ENCODE measurements at regions not wholly inside any gene's neighbourhood (a gene's known extent, or its start where the extent isn't known, plus 50 kb on each side); places are given as distances from the start of the nearest gene placed in this dataset.

DNA sequence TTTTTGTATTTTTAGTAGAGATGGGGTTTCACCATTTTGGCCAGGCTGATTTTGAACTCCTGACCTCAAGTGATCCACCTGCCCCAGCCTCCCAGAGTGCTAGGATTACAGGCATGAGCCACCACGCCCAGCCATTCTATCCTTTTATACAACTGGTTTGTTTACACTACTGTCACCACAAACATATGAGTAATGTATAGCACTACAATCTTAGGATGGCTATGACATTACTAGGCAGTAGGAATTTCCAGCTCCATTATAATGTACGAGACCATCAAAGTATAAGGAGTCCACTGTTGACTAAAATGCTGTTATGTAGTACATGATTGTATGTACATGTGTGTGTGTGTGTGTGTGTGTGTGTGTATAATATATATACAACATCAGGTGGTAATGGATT lies 1126.1 kb upstream of the LRRN3 start:
- no peak for DNase-seq

DNA sequence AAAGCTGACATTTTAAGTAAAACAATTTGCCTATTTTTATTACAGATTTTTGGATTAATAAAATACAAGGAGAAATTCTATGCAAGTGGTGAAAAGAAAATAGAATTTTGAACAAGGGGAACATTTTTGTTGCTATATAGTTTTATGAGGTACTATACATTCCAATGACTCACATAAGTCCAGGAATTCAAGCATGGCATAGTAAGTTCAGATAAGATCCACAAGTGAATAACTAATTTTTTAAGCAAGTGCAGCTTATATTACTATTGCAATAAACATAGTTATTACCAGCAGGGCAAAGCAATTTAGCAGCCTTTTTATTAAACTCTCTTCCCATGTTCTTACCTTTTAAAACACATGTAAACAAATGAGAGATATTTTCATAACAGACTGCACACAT lies 1123.5 kb upstream of the LRRN3 start:
- DNase-seq = no peak

DNA sequence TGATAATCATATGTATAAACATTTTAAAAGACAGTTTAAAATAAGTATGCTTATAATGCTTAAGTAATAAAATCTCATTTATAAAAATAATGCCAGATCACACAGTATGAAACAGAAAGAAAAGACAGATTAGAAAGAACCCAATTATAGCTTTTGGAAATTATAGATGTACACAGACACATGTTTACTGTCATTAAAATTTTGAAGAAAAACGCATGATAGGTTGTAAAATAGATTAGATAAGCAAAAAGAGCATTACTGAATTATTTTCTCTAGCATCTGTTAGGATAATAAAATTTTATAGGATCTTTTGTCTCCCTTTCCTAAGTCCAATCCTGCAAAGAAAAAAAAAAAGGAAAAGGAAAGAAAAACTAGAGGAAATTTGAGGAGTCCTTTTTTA lies 1107.3 kb upstream of the LRRN3 start:
- no peak for DNase-seq

DNA sequence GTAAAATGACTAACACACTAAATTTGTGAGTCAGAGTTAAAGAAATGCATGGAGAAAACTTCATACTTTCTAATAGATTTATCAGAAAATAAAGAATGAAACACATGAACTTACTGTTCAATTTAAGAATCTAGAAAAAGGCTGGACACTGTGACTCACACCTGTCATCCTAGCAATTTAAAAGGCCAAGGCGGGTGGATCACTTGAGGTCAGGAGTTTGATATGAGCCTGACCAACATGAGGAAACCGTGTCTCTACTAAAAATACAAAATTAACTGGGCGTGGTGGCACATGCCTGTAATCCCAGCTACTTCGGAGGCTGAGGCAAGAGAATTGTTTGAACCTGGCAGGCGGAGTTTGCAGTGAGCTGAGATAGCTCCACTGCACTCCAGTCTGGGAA lies 1106.2 kb upstream of the LRRN3 start:
- no peak for DNase-seq

DNA sequence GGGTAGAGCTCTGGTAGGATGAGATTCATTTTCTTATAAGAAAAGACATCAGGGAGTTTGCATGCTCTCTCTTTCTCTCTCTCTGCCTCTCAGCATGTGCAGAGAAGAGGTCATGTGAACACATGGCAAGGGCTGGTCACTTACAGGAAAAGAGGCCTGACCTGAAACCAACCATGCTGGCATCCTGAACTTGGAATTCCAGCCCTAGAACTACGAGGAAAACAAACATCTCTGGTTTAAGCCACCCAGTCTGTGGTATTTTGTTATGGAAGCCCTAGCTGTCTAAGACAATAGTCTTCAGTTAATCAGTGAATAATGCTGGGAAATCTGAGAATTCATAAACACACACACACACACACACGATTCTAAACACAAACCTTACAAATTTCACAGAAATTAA lies 1104.2 kb upstream of the LRRN3 start:
- DNase-seq = no peak

DNA sequence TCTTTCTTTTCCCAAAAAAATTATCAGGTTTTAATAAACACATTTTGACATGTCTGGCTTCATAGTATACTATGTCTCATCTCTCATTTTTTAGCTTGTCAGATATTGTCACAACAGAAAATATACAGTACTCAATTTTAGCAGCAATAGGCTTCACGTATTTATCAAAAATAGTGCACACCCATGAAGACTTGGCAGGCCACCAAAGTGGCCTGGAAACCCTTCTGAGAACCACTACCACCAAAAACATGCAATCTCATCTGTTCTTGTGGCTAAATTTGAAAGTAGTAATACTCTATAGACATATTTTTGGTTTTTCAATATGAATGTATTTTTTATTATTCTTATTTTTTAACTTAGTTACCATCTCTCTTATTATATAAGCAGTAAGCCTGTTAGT lies 1094.5 kb upstream of the LRRN3 start:
- no peak for DNase-seq

DNA sequence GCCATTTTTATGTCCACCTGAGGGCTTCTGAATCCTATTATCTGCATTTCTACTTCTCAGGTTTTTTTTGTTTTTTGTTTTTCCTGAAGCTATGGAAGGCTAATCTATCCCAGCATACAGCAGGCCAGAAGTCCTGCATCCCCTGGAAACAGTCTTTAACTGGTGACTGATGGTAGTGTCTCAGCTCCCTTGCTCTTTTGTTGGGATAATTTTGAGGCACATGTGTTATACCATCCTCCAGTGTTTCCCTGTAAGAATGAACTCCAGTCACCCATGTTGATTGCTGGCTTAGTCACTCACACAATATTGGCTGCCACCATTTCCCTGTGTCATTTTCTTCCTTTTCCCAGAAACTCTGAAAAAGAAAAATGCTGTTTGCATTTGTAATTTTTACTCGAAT lies 1094.0 kb upstream of the LRRN3 start:
- DNase-seq = no peak

DNA sequence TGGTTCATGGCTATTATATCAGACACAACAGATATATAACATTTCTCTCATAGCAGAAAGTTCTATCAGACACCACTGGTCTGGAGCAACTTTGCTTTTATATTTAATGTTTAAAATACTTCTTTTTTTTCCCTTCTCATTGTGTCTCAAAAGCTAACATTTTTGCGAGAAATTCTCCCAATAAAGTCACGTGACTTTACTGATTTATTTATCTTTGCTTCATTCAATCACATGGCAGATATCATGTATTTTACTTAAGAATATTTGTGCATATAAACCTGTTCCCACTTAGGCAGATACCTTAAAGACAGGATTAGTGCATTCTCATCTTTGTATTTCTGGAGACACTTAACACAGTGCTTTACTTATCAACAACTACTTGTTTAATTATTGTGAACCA lies 1093.1 kb upstream of the LRRN3 start:
- DNase-seq = no peak

DNA sequence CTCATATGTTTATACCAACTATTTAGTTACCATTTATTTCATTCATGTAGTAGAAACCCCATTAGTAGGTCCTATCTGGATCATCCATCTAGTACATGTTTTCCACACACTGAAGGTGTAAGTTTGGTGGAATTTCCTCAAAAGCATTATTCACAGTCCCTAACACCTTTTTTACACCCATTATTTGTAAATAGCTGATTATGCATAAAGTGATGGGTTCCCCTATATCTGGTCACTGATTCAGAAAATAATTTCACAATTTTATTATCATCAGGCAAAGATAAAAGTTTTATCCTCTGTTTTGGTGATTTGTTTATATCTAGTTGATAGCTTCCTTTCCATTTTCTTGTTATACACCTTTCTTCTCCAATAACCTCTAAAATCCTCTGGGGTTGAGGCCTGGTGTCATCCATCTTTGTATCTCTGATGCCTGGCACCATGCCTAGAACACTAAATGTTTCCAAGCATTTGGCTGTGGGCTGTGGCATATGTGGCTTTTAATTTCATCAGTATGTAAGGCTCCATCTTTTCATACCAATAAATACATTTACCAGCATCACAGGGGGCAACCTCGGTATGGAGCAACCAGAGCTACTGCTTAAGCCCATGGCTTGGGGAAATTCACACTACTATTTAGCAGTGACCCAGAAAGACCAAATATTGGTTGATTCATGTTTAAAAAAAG lies 1089.5 kb upstream of the LRRN3 start:
- no peak for DNase-seq

DNA sequence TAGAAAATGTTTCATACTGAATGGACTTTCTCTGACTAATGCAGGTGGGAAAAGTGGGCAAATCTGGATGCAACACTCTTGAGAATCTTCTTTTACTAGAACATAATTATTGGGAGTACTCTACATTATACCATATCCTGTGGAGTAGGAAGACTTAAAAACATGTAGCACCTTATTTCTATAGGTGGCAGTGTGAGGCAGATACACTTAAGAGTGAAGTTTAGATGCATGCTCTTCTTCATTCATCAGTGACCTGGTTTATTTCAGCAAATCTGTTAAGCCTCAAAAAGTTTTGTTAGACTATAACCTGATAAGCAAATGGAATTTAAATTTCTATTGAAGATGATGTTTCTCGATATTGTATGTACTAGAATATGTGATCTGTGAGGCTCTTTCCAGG lies 1087.1 kb upstream of the LRRN3 start:
- no peak for DNase-seq

DNA sequence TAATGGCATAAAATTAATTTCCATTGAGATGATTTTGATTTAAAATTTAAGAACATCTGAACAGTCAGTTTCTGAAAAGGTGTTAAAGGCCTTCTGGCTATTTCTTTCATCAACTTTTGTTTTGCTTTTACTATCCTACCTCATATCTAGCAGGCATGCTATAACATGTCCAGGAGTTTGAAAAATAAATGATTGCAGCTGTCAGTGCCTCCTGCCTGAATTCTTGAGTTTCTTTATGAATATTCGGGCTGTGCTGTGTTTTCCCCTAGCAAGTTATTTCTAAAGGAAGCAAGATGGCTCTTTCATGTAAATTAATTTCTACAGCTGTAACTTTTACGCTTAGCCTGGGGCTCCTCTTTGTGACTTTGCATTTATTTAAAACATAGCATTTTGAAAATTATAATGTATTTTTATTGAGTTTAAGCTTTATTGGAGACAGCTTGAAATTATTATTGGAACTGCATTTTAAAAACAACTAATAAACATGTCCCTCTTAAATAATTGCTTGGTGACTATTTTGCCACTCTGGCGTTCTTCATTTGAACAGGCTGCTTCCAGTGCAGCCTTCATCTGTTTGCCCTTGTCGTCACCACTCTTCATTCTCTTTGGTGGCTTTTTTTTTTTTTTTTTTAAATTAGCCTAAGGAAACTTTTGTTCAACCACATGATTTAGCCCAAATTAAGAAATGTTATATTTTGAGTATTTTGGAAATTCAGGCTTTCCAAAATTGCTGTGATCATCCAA lies 1083.4 kb upstream of the LRRN3 start:
- no peak for DNase-seq

DNA sequence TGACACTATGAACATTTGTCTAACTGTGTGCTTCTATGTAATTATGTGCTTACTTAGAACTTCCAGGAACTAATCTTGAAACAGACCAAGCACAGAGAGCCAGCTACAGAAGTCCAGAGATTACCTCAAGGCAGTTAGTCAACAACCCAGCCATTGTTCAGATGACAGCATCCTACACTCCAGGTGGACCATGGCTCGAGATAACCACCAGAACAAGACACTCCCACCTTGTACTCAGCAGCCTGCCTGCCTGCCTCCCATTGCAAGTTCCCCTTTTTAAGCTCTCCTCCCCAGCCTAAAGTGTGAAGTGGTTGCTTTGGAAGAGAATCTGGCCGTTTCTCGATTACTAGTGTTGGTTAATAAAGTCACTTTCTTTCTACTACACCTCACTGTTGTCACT lies 1080.6 kb upstream of the LRRN3 start:
- DNase-seq = no peak

DNA sequence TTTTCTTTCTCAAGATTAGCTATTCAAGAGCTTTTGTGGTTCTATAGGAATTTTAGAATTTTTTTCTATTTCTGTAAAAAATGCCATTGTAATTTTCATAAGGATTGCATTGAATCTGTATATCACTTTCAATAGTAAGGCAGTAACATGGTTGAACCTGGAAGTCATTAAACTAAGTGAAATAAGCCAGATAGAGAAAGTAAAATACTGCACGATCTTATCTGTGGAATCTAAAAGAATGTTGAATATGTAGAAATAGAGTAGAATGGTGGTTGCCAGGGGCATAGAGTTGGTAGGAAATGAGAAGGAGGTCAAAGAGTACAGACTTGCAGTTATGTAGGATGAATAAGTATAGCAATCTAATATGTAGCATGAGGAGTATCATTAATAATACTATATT lies 1073.5 kb upstream of the LRRN3 start:
- no peak for DNase-seq

DNA sequence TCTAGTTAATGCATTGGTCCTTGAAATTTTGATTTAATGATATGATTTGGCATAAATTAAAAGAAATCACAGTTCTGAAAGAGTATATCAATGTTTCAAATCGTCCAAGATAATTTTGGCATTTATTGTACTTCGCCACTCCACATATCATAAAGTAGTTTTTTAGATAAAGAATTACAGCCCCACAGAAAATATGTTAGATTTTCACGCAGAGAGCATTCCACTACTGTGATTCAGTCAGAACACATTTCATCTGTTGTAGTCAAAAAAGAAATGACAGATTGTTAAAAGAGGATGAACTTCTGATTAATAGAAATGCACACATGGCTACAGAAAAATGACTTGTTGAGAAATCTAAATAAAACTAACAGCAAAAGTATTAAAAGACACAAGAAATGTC lies 1063.5 kb upstream of the LRRN3 start:
- no peak for DNase-seq

DNA sequence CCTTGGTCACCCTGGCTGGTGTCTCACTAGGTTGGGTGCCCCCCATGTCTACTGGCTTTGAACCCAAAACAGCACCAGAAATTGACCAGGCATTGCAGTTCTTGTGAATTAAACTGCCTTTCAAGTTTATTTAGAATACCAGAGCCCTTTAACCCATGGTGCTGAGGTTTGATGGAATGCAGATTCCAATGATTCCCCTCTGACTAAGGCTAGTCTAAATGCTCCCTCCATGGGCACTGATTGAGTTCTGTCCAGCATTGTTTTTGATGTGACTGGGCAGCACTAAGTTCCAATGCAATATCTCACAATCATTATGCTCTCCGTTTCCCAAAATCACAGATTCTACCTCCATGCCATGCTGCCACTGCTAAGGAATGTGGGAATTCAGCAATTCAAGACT lies 1047.4 kb upstream of the LRRN3 start:
- no peak for DNase-seq

DNA sequence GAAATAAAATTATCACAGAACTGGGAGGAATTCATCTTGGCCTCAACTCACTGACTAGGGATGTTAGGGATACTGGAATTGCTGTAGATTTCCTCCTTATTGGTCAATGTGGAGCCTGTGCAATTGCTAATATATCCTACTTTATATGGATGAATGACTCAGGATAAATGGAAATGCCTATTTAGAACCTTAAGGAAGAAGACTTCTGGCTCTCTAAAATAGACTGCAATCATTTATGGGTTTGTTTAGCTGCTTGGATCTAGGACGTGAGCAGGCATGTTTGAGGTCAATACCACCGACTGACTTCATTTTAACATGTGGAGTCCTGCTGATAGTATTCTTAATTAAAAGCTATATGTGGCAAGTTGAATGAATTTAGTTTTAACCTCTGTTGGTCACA lies 1040.1 kb upstream of the LRRN3 start:
- no peak for DNase-seq

DNA sequence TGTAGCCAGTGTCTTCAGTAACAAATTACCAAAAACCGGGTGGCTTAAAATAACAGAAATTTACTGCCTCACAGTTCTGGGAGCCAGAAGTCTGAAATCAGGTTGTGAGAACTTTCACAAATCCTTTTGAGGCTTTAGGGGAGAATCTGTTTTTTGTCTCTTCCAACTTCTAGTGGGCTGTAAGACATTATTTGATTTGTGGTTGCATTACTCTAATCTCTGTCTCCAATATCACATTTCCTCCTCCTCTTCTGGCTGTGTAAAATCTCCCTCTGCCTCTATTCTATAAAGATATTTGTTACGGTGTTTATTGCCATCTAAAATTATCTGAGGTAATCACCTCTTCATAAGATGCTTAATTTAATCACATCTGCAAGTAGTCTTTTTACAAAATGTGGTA lies 1039.6 kb upstream of the LRRN3 start:
- no peak for DNase-seq

DNA sequence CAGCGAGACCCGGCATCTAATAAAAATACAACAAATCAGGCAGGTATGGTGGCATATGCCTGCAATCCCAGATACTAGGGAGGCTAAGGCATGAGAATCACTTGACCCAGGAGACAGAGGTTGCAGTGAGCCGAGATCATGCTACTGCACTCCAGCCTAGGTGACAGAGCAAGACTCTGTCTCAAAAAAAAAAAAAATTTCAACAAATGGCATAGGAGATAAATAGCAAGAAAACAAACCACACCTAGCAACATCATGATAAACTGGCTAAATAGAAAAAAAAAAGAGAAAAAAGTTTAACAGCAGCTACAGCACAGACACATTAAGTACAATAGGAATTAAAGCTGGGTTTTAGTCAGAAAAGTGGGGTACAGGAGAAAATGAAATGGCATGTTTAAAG lies 1034.6 kb upstream of the LRRN3 start:
- DNase-seq = no peak

DNA sequence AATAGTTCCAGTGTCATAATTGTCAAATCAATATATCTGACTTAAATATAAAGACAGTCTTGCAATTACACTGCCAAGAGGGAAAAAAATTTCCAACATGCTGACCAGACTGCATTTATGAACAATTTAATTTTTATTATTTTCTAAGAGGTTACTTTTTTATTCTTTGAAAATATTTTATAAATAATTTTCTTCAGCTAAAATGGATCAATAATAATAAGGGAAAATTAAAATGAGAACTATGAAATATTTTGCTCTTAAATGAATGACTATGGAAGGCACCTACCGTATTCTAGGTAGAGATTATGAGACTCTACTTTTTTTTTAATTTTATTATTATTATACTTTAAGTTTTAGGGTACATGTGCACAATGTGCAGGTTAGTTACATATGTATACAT lies 1032.5 kb upstream of the LRRN3 start:
- no peak for DNase-seq

DNA sequence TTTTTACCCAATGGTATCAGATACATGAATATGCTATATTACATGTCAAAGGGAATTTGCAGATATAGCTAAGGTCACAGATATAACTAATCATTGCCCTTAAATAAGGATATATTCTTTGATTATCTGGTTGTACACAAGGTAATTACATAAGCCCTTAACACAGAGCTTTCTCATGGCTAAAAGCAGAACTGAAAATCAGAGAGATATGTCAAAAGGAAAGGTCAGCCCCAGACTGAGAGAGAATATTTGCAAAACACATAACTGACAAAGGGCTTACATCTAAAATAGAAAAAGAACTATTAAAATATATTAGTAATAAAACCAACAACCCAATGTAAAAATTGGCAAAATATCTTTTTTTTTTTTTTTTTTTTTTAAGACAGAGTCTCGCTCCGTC lies 1029.5 kb upstream of the LRRN3 start:
- no peak for DNase-seq

DNA sequence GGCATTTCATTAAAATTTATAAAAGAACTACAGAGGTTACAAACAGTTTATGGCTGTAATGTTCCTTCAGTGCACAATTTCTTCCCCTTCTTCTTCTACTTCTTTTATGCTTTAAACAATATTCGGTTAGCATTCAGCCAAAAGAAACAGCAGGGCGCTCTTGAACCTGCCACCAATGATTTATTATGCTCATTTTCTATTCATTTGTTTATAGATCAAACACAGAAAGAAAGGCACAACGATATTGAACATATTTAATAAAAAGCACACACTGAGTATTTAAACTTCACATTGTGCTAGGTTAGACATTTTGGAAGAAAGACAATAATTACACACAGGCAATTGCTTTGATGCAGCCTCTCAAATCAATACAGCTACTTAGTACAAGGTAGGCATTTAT lies 1025.8 kb upstream of the LRRN3 start:
- DNase-seq = no peak

DNA sequence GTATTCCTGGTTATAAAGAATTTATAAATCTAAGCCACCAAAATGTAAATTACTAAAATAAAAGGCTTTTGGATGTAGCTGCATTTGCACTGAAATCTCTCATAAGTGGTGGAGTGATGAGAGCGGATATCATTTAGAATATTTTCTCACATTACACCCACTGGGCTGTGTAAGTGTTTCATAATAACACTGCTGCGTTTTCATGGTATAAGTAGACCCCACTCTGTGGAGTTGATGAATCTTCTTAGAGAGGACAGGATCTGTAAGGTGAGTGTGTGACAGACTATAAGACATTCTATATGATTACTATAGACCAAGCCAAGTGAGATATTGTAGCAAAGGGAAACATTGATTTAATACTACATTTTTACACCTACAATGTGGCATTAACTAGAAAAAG lies 1024.1 kb upstream of the LRRN3 start:
- DNase-seq = no peak

DNA sequence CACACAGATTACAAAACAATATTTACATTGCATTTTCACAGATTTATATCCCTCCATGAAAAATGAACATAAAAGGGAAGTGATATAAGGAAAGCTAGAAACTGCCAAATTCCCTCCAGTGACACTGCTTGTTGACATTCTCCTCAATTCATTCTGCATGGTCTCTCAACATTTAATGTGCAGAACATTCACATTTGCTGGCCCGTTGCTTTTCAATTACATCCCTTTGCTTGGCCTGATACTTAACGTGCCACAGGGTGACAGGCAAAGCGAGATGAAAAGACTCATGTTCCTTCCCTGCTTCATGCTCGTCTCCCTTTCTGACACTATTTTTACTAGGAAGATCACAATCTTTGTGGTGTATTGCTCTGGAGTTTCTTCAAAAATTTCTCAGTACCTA lies 1019.7 kb upstream of the LRRN3 start:
- DNase-seq = no peak

DNA sequence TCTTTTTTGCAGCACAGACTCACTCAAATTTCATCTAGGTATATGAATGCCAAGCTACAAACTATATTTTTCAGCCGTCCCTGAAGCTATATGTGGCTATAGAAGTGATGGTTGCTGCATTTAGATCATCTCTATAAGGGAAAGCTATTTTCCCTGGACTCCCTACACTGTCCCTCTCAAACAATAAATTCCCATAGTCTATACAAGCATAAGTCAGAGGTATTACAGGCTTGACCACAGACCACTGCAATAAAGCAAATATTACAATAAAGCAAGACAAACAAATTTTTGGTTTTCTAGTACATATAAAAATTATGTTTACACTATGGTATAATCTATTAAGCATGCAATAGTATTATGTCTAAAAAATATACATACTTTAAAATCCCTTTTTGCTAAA lies 1015.5 kb upstream of the LRRN3 start:
- no peak for DNase-seq

DNA sequence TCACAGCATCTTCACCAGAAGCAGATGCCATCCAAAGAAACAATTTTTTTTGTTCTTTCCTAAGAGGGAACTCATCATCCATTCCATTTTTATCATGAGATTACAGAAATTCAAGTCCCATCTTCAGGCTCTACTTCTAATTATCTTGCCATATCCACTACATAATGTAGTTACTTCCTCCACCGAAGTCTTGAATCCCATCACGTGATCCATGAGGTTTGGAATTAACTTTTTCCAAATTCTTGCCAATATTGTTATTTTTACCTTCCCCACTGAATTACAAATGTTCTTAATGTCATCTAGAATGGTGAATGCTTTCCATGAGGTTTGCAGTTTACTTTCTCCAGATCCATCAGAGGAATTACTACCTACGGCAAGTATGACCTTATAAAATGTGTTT lies 1014.7 kb upstream of the LRRN3 start:
- no peak for DNase-seq

All from activated naive CD4-positive, alpha-beta T cell treated with anti-CD3 and anti-CD28 coated beads, Interleukin-2, amount 50 U/mL, for 16 hours (primary cell).